ENCODE measurements at regions not wholly inside any gene's neighbourhood (a gene's known extent, or its start where the extent isn't known, plus 50 kb on each side); places are given as distances from the start of the nearest gene placed in this dataset.

- DNase-seq: no peak
Measured at GRCh38 chr1:59066236-59066635, 230.7 kb upstream of the FGGY start.

DNA sequence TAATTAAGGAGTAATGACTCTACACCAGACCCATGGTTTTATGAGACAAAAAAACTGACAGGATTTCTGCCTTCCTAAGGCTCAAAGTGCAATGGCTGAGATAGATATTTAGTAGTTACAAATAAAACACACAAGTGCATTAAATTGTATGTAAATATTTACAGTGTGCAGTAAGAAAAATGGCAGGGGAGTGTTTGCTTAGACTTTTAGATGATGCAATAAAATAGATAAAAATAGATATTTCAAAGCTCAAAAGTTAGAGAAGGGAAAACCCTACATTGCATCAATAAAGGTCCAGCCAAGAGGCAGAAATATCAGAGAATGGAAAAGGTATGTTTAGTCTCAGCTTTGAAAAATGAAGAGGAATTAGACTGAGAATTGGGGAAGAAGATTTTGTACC is 226.3 kb upstream of the FGGY start:
- no peak for DNase-seq

DNA sequence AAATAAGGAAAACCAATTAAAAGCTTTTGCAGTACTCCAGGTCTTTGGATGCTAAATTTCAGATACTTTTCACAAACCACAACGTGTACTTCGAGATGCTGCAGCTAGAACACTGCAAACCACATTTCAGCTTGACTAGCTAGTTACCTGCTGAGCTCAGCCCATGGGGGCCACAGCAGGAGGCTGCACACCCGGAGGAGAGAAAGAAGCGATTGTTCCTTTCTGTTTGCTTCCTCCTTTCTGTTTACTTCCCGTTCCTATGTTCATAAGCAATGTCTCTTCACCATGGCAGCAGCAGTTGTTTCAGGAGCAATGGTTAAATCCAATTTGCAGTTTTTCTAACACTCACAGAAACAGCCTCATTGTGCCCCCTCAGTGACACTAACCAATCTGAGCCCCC is 225.6 kb upstream of the FGGY start:
- no peak for DNase-seq

- no peak for DNase-seq
Measured at GRCh38 chr1:59071876-59072582, 224.9 kb upstream of the FGGY start.

GRCh38 chr1:59072583-59072947 is 224.3 kb upstream of the FGGY start:
- DNase-seq: no peak

- no peak for DNase-seq
Measured at GRCh38 chr1:59074598-59074997, 222.3 kb upstream of the FGGY start.

GRCh38 chr1:59075021-59075420 is 221.9 kb upstream of the FGGY start:
- DNase-seq: no peak

- no peak for DNase-seq
Measured at GRCh38 chr1:59076612-59077011, 220.3 kb upstream of the FGGY start.

DNA sequence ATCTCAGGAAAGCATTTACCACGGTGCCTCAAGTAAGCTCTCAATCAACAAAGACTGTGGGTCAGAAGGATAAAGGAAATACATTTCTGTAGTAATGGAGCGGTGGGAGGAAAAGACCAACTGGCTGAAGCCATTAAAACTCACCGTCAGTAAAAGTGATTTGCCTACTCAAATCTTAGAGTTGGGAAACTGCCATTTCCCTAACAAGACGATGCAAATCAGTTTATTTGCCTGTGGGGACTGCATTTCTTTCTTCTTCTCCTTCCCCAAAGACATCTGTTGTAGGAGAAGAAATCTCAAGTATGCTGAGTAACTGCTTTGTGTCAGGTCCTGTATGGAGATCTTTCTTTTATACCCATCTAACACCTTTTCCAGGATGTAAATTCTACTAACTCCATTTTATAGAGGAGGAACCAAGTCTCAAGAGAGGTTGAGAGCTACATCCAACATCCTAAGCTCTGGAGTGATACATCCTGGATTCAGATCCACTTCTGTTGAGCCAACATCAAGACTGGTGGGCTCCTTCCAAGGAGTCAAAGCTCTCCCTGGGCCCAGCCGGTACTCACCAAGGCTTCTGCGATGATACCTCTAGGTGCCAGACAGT is 219.3 kb upstream of the FGGY start:
- DNase-seq: no peak

GRCh38 chr1:59078070-59078800 is 218.7 kb upstream of the FGGY start:
- DNase-seq: no peak

DNA sequence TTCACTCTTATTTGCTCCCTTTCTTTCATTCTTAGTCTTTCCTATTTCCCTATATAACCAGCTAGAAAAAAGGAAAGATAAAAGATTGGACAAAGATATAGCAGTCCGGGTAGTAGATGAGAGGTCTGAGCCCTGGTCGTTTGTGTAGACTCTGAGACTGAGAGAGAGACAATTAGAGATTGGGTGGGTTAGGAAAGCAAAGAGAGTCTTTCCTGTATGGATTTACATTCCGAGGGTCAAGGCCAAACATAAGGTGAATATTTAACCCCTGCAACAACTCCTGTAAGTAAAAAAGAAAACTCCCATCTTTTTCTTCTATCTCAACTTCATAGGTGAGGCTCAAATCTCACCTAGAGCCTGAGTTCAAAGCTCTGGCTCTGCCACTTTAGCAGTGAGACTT is 218.0 kb upstream of the FGGY start:
- DNase-seq: no peak

DNA sequence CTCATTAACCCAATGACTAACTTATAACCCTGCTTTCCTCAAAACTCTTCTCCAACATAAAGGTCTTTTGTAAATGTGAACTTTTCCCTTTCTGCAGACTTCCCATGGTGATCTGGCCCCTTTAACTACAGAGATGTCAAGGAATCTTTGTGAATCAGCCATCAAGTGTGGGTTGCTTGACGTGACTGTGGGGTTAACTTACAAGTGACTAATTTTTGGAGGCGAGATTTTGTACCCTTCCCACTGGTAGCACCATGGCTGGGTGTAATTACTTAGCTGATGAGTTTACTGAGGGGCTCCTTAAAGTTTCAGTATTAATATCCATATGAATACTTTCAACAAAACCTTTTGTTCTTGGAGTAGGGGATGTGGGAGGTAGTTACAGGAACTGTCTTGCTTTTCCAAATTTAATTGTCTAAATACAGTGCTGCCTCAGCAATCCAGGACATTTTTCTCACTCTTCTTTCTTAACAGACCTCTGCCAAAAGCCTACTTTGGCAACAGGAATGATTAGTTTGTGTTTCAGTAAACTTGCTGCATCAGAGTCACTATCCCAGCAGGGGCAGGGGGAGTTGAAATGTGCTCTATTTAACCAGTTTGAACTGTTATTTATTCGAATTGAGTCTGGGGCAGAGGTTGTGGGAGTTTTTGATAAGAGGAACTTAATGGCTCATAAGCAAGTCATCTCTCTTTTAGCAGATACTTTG is 217.3 kb upstream of the FGGY start:
- DNase-seq: no peak

DNA sequence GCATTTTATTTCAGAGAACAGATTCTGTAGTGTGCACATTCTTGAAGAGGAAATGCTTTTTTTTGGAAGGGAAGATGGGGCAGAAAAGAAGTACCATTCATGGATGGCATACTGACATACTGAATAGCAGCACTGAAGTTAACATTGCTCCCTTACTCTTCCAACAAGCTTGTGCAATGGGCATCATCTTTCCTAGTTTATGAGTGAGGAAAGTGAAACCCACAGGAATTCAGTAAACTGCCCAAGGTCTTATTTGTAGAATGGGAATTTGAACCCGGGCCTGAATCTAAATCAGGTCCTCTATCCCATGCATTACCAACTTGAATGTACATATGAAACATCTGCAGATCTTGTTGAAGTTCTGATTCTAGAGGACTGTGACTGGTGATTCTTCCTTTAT is 215.7 kb upstream of the FGGY start:
- no peak for DNase-seq

- DNase-seq: no peak
Measured at GRCh38 chr1:59081795-59082194, 215.1 kb upstream of the FGGY start.

DNA sequence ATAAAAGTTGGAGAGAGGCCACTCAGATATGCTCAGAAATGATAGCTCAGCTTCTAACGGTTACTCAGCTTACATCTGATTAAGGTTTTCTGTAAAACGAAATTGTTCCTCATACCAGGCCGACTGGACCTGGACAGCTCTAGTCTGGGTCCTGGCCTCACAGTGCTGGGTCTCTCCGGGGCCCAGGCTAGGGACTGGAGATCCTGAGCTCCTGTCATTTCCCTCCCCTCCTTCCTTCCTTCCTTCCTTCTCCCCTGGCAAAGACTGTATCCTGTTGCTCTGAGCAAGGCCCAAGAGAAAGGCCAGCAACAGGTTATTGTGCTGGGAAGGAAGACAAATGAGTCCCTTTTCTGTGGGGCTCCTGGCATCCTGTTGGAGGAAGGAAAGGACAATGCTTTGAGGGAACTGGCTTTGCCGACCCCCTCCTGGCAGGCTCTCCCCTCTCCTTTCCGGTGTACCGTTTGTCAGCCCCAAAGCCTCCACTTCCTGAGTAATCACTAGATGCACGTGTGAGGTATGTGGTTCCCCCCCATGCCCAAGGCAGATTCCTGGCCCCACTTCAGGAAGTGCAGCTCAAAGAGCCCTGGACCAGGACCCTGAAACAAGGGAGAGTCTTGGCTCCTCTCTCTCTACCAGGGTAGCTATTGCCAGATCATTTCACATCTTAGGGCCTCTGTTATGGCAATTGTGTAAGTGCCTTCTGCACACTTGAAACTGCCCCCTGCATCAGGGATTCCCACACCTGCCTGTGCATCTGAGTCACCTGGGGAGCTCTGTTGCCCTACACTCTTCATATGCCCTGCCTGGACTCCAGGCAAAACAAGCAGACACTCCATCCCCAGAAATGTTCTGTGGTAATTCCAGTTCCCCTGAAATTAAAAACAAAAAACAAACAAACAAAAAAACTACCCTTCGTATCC is 212.7 kb upstream of the FGGY start:
- no peak for DNase-seq

- no peak for DNase-seq
Measured at GRCh38 chr1:59085101-59085500, 211.8 kb upstream of the FGGY start.

DNA sequence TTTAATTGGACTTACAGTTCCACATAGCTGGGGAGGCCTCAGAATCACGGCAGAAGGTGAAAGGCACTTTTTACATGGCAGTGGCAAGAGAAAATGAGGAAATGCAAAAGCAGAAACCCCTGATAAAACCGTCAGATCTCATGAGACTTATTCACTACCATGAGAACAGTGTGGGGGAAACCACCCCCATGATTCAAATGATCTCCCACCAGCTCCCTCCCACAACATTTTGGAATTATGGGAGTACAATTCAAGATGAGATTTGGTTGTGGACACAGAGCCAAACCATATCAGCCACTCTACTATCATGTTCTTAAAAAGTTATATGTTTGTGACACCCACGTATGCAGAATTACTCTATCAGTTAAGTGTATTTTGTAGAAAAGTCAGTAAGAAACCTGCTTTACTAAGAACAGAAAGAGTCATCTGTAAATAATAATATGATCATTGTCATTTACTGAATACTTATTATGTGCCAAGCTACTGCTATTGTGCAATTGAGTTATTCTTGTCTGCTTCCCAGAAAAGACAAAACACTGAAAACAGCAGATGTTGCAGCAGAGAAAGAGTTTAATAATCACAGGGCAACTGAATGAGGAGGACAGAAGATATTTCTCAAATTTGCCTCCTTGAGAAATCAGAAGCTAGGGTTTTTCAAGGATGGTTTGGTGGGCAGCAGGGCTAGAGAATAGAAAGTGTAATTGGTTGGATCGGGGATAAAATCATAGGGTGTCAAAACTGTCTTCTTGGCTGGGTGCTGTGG is 207.7 kb upstream of the FGGY start:
- no peak for DNase-seq

GRCh38 chr1:59089922-59090457 is 206.9 kb upstream of the FGGY start:
- no peak for DNase-seq

DNA sequence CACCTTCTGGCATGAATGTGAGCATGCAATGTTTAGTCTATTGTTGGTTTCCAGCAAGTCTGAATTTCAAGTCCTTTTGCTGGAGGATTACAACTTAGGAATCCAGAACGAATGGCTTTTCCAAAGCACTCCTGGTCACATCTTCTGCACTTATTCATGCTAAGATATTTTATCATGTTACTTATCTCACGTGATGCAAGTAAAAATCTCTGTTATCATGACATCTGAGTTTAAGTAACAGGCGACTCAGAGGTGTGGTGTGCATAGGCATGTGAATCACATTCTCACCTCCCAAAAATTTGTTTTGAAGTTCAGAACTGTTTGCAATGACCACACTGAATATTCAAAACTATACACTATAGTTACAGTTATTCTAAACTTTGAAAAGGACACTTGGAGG is 204.8 kb upstream of the FGGY start:
- no peak for DNase-seq

DNA sequence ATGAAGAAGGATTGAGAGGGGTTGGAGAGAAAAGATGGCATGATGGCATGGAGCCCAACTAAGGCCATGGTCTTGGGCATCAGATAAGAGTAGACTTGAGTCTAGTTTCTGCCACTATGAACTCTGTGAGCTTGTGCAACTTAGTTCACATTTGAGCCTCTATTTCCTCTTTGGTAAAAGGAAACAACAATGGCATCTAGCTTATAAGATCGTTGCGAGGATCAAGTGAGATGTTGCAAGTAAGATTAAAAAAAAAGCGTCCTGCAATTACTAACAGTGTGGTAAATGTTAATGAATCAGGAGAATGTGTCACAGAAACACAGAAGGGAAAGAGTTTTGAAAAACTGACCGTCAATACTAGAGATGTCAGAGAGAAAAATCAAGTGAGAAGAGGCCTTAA is 202.9 kb upstream of the FGGY start:
- DNase-seq: no peak

GRCh38 chr1:59096501-59096900 is 200.4 kb upstream of the FGGY start:
- DNase-seq: no peak

DNA sequence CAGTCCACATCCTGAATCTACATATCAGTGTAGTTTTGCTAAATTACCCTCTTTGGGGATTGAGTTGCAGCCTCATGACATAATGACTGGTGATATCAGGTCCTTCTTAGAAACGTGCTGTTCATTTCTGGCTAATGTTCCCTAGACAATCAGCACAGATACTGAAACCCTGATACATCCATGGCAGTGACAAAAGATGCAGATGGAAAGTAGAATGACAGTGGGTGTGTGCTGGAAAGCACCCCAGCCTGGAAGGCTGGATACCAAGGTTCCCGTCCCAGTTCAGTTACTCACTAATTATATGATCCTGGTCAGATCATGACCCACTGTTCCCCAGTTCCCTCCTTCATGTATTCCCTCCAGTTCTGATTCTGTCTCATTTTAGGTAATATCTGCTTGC is 198.2 kb upstream of the FGGY start:
- DNase-seq: no peak
